ENCODE measurements at regions not wholly inside any gene's neighbourhood (a gene's known extent, or its start where the extent isn't known, plus 50 kb on each side); places are given as distances from the start of the nearest gene placed in this dataset.

- Histone ChIP-seq H3K4me3 (no peak overlapping the region), H3K27ac (no peak overlapping the region), H3K4me1 (ENCODE audit: insufficient read depth) (no peaks in the 10 kb centered on the region), H3K27me3 (no peaks in the 10 kb centered on the region), H3K36me3 (no peaks in the 10 kb centered on the region), H3K9me3 (no peaks in the 10 kb centered on the region)
- no peak for DNase-seq
- intact Hi-C loops (cut with DNase I) = no loop called here
- TF ChIP-seq EP300 (IDR thresholded peaks at IDR 0.05) = no peak
- no peak for TF ChIP-seq CTCF (IDR thresholded peaks at IDR 0.05)
- TF ChIP-seq POLR2A (IDR thresholded peaks at IDR 0.05) = no peak
These were observed 772.3 kb downstream of the FAT4 start for GRCh38 chr4:126087101-126087500.

DNA sequence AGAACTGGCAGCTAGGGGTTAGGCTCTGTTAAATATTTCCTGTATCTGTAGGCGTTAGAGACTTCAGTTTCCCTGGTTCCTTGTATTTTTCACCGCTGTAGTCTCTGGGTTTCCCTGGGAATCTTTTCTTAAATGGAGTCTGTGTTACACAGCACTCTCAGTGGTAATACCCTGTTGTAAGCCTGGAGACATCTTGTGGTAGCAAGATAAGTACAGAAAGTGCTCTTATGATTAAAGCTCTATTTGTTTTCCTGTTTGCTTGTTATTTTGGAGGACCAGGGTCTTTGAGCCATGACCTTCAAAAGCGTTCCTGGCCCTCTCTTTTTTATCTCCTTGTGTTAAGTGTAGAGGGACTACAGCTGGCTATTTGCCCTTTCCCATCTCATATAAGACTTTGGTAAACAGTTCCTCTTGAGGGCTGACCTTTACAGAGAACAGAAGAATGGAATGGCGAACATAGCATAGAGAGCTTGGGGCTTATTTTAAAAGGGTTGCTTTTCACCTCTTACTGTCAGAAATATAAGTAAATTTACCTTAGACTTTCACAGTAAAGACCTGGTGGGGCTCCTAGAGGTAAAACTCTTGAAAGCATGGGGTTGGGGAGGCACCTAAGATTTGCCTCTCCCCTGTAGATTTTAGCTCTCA is 782.5 kb downstream of the FAT4 start:
- Histone ChIP-seq H3K4me3 (no peak overlapping the region), H3K36me3 (no peaks in the 10 kb centered on the region), H3K27me3 (no peaks in the 10 kb centered on the region), H3K27ac (no peak overlapping the region), H3K9me3 (no peaks in the 10 kb centered on the region), H3K4me1 (ENCODE audit: insufficient read depth) (no peaks in the 10 kb centered on the region)
- WGBS, 3 donors = 62 to 72% (median 66%) methylated on average over 4 of the region's 4 CpGs
- intact Hi-C loops (cut with DNase I) = no loop called here
- DNase-seq = no peak
- no peak for TF ChIP-seq POLR2A (IDR thresholded peaks at IDR 0.05)
- TF ChIP-seq CTCF (IDR thresholded peaks at IDR 0.05) = no peak
- TF ChIP-seq EP300 (IDR thresholded peaks at IDR 0.05) = no peak

GRCh38 chr4:126106658-126107057 is 791.9 kb downstream of the FAT4 start:
- Histone ChIP-seq H3K27me3 (no peaks in the 10 kb centered on the region), H3K36me3 (no peaks in the 10 kb centered on the region), H3K27ac (no peak overlapping the region), H3K4me1 (ENCODE audit: insufficient read depth) (no peaks in the 10 kb centered on the region), H3K4me3 (no peak overlapping the region), H3K9me3 (no peaks in the 10 kb centered on the region)
- DNase-seq = no peak
- intact Hi-C loops (cut with DNase I) = no loop called here
- TF ChIP-seq EP300 (IDR thresholded peaks at IDR 0.05) (no peak), POLR2A (IDR thresholded peaks at IDR 0.05) (no peak), CTCF (IDR thresholded peaks at IDR 0.05) (no peak)
- 95 to 98% (median 95%) methylated on average over 8 of the region's 8 CpGs for WGBS, 3 donors

- intact Hi-C loops (cut with DNase I) = no loop called here
- TF ChIP-seq EP300 (IDR thresholded peaks at IDR 0.05) (no peak), POLR2A (IDR thresholded peaks at IDR 0.05) (no peak), CTCF (IDR thresholded peaks at IDR 0.05) (no peak)
These were observed 795.1 kb downstream of the FAT4 start for GRCh38 chr4:126109836-126110235.

More at GRCh38 chr4:126109836-126110235, 795.1 kb downstream of the FAT4 start:
- no peaks in the 10 kb centered on the region for H3K4me1 ChIP-seq (ENCODE audit: insufficient read depth)
- no peak overlapping the region for H3K4me3 ChIP-seq
- no peaks in the 10 kb centered on the region for H3K36me3 ChIP-seq
- no peaks in the 10 kb centered on the region for H3K27me3 ChIP-seq
- H3K9me3 ChIP-seq = no peaks in the 10 kb centered on the region
- DNase-seq = no peak
- H3K27ac ChIP-seq = no peak overlapping the region
- WGBS, 3 donors = 96 to 98% (median 97%) methylated on average over 2 of the region's 2 CpGs
